Calu3 (cell line): ENCODE measurements at regions not wholly inside any gene's neighbourhood (a gene's known extent, or its start where the extent isn't known, plus 50 kb on each side); places are given as distances from the start of the nearest gene placed in this dataset.

Experiments
- BruUV-seq: library from RNA; stranded (reverse); fragments of 400-500 nt; replicated peaks from 2 replicates; lab custom pipeline; 2021; lab: Mats Ljungman, UMichigan
- CTCF ChIA-PET: fragments of 300-600 bp; sonication (Branson Sonifier 250); formaldehyde crosslinking; loops from one replicate; lab custom pipeline; 2022; ENCODE audit warnings: antibody characterized with exemption; lab: Charles Lee
- DNase-seq: peaks from one replicate; pipeline ENCODE4 v3.0.0; 2022
- H3K27ac Mint-ChIP-seq: one replicate; pipeline ENCODE4 v1.8.0; 2022; ENCODE audit warnings: mixed read lengths; ENCODE audit not compliant: unreplicated experiment
- H3K27me3 Mint-ChIP-seq: one replicate; pipeline ENCODE4 v1.8.0; 2022; ENCODE audit warnings: mixed read lengths; ENCODE audit not compliant: unreplicated experiment
- H3K36me3 Mint-ChIP-seq: one replicate; pipeline ENCODE4 v1.8.0; 2022; ENCODE audit warnings: mild to moderate bottlenecking, moderate library complexity, mixed read lengths; ENCODE audit not compliant: insufficient read depth, unreplicated experiment
- H3K4me1 Mint-ChIP-seq: one replicate; pipeline ENCODE4 v1.8.0; 2022; ENCODE audit warnings: mild to moderate bottlenecking, low read depth, mixed read lengths; ENCODE audit not compliant: unreplicated experiment
- H3K4me3 Mint-ChIP-seq: one replicate; pipeline ENCODE4 v1.8.0; 2022; ENCODE audit warnings: mild to moderate bottlenecking, low read depth, moderate library complexity, mixed read lengths; ENCODE audit not compliant: unreplicated experiment
- H3K9me3 Mint-ChIP-seq: one replicate; pipeline ENCODE4 v1.8.0; 2022; ENCODE audit warnings: low read depth, mixed read lengths; ENCODE audit not compliant: unreplicated experiment
- CTCF ChIP-seq: fragments of 200-600 bp; IDR thresholded peaks from one replicate; pipeline ENCODE4 v1.8.0; 2022; ENCODE audit warnings: antibody characterized with exemption; ENCODE audit not compliant: unreplicated experiment
- intact Hi-C: fragments of 100-400 bp; cut with micrococcal nuclease; formaldehyde crosslinking; loops from one replicate; pipeline ENCODE4 v1.10.0; 2022; ENCODE audit not compliant: unreplicated experiment

GRCh38 chr1:17986156-17986555, 121.4 kb upstream of the IGSF21 start:
- Mint-ChIP-seq H3K4me3 (no peak overlapping the region), H3K36me3 (no peaks in the 10 kb centered on the region), H3K27me3 (peaks cover 67% of the 10 kb centered on the region), H3K4me1 (no peaks in the 10 kb centered on the region), H3K27ac (no peak overlapping the region), H3K9me3 (no peaks in the 10 kb centered on the region)
- intact Hi-C loops: no loop called here
- DNase-seq: no peak
- TF ChIP-seq CTCF: no peak
- BruUV-seq: no TSS peak
- CTCF ChIA-PET: no interaction called here

- no peak for DNase-seq
- no TSS peak for BruUV-seq
- intact Hi-C loops: no loop called here
- Mint-ChIP-seq H3K4me1 (no peaks in the 10 kb centered on the region), H3K27ac (no peak overlapping the region), H3K27me3 (peaks cover 90% of the 10 kb centered on the region), H3K9me3 (no peaks in the 10 kb centered on the region), H3K36me3 (no peaks in the 10 kb centered on the region), H3K4me3 (no peak overlapping the region)
- TF ChIP-seq CTCF: no peak
- CTCF ChIA-PET: no interaction called here
Observed at GRCh38 chr1:17990401-17990800, 117.2 kb upstream of the IGSF21 start.

GRCh38 chr1:17991996-17992395, 115.6 kb upstream of the IGSF21 start:
- intact Hi-C loops: no loop called here
- Mint-ChIP-seq H3K27me3 (peaks cover 98% of the 10 kb centered on the region), H3K4me1 (no peaks in the 10 kb centered on the region), H3K36me3 (no peaks in the 10 kb centered on the region), H3K27ac (no peak overlapping the region), H3K4me3 (no peak overlapping the region), H3K9me3 (no peaks in the 10 kb centered on the region)
- no peak for DNase-seq
- BruUV-seq: no TSS peak
- CTCF ChIA-PET: no interaction called here
- TF ChIP-seq CTCF: no peak

GRCh38 chr1:17992800-17993199, 114.8 kb upstream of the IGSF21 start:
- TF ChIP-seq CTCF: no peak
- Mint-ChIP-seq H3K36me3 (no peaks in the 10 kb centered on the region), H3K27me3 (peaks cover 91% of the 10 kb centered on the region), H3K4me1 (no peaks in the 10 kb centered on the region), H3K27ac (no peak overlapping the region), H3K4me3 (no peak overlapping the region), H3K9me3 (no peaks in the 10 kb centered on the region)
- DNase-seq: no peak
- CTCF ChIA-PET: no interaction called here
- no TSS peak for BruUV-seq
- intact Hi-C loops: no loop called here
